ENCODE measurements at regions not wholly inside any gene's neighbourhood (a gene's known extent, or its start where the extent isn't known, plus 50 kb on each side); places are given as distances from the start of the nearest gene placed in this dataset.

DNA sequence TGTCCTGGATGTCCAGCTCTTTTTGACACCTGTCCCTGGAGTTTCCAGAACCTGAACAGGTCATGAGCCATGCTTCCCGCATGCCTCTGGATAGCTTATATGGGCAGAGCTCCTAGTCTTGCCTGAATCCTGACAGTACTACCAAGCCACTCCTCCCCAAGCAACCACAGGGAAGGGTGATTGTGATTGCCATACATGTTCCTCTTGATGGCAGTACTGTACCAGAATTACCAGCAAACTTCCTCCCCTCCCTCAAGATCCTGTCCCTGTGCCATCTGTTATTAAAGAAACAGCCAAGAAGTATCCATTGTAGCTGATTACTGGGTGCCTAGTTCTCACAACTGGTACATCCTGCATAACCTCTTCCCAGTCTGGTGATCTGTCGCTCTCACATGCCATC is 264.3 kb upstream of the AGTR2 start (continued):
- no peak for TF ChIP-seq MBD4 (IDR thresholded peaks at IDR 0.05; ENCODE audit: borderline replicate concordance, low read length)

GRCh38 chrX:115906881-115907280 is 263.7 kb upstream of the AGTR2 start:
- no peaks in the 10 kb centered on the region for H4K20me1 ChIP-seq (ENCODE audit: insufficient read depth, low read length)
- DNase-seq (ENCODE audit: low spot score) (no peak), FAIRE-seq (no peak), ATAC-seq (no peak)
- H3K27ac ChIP-seq (ENCODE audit: extremely low read length, insufficient read depth, low read length) = no peak overlapping the region
- TF ChIP-seq EEA1 (CRISPR knock-in tag; IDR thresholded peaks at IDR 0.05; ENCODE audit: borderline replicate concordance) (no peak), ZNF230 (CRISPR knock-in tag; IDR thresholded peaks at IDR 0.05) (no peak), YEATS2 (CRISPR knock-in tag; IDR thresholded peaks at IDR 0.05; ENCODE audit: borderline replicate concordance) (no peak), NFIC (IDR thresholded peaks at IDR 0.05; ENCODE audit: low read length) (no peak), MIER2 (CRISPR knock-in tag; IDR thresholded peaks at IDR 0.05) (no peak), THAP11 (CRISPR knock-in tag; IDR thresholded peaks at IDR 0.05) (no peak), ZNF724P (CRISPR knock-in tag; IDR thresholded peaks at IDR 0.05; ENCODE audit: borderline replicate concordance) (no peak), ZNF547 (CRISPR knock-in tag; IDR thresholded peaks at IDR 0.05) (no peak), ZIK1 (CRISPR knock-in tag; IDR thresholded peaks at IDR 0.05; ENCODE audit: borderline replicate concordance, low read depth) (no peak), PTBP1 (IDR thresholded peaks at IDR 0.05; ENCODE audit: low read depth, low read length, poor library complexity, severe bottlenecking) (no peak), ZNF180 (CRISPR knock-in tag; IDR thresholded peaks at IDR 0.05; ENCODE audit: borderline replicate concordance, low read depth) (no peak), ZNF720 (CRISPR knock-in tag; IDR thresholded peaks at IDR 0.05) (no peak)
- TF ChIP-seq, protein P1, sequence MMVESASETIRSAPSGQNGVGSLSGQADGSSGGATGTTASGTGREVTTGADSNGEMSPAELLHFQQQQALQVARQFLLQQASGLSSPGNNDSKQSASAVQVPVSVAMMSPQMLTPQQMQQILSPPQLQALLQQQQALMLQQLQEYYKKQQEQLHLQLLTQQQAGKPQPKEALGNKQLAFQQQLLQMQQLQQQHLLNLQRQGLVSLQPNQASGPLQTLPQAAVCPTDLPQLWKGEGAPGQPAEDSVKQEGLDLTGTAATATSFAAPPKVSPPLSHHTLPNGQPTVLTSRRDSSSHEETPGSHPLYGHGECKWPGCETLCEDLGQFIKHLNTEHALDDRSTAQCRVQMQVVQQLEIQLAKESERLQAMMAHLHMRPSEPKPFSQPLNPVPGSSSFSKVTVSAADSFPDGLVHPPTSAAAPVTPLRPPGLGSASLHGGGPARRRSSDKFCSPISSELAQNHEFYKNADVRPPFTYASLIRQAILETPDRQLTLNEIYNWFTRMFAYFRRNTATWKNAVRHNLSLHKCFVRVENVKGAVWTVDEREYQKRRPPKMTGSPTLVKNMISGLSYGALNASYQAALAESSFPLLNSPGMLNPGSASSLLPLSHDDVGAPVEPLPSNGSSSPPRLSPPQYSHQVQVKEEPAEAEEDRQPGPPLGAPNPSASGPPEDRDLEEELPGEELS (CRISPR knock-in tag; IDR thresholded peaks at IDR 0.05) = no peak
- TF ChIP-seq, protein P2, sequence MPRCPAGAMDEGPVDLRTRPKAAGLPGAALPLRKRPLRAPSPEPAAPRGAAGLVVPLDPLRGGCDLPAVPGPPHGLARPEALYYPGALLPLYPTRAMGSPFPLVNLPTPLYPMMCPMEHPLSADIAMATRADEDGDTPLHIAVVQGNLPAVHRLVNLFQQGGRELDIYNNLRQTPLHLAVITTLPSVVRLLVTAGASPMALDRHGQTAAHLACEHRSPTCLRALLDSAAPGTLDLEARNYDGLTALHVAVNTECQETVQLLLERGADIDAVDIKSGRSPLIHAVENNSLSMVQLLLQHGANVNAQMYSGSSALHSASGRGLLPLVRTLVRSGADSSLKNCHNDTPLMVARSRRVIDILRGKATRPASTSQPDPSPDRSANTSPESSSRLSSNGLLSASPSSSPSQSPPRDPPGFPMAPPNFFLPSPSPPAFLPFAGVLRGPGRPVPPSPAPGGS (CRISPR knock-in tag; IDR thresholded peaks at IDR 0.05) = no peak
- H3K27me3 ChIP-seq (ENCODE audit: control insufficient read depth in 1 of 2, insufficient read depth in 2 of 2, low read length in 2 of 2) = no peaks in the 10 kb centered on the region
- POLR2A ChIA-PET = no interaction called here
- H3K79me2 ChIP-seq (ENCODE audit: insufficient read depth, low read length) = no peaks in the 10 kb centered on the region
- H3K36me3 ChIP-seq (replicated peaks in 1 of 2; ENCODE audit: control insufficient read depth in 1 of 2, insufficient read depth in 2 of 2, low read length in 2 of 2) = no peaks in the 10 kb centered on the region
- no TSS peak for BruUV-seq (replicated peaks)
- H3K4me2 ChIP-seq (ENCODE audit: low read depth, low read length) = no peak overlapping the region
- no peak overlapping the region for H2AFZ ChIP-seq (ENCODE audit: low read length)
- H3K9ac ChIP-seq (ENCODE audit: insufficient read depth, low read depth, low read length) = no peak overlapping the region
- intact Hi-C loops (cut with micrococcal nuclease; ENCODE audit: unreplicated experiment) = no loop called here
- CTCF ChIA-PET (ENCODE audit: low intra/inter-chr PET ratio, low total read pairs) = no interaction called here
- WGBS (ENCODE audit: low lambda C conversion rate) = 0% methylated on average over 1 of the region's 3 CpGs
- no peaks in the 10 kb centered on the region for H3K4me1 ChIP-seq (ENCODE audit: insufficient read depth, low read length)
- no peak overlapping the region for H3K4me3 ChIP-seq (replicated peaks in 1 of 3; ENCODE audit: insufficient read depth in 1 of 3, low read depth in 2 of 3, low read length in 3 of 3)
- in situ Hi-C loops (cut with HindIII; ENCODE audit: extremely low pct_ligation_motif_present, low pct_unique_long_range_greater_than_20kb) = no loop called here
- H3K9me3 ChIP-seq (ENCODE audit: low read length) = no peaks in the 10 kb centered on the region
